GM13977 (cell line): ENCODE measurements at regions not wholly inside any gene's neighbourhood (a gene's known extent, or its start where the extent isn't known, plus 50 kb on each side); places are given as distances from the start of the nearest gene placed in this dataset.

Source experiments
- DNase-seq: peaks from one replicate; pipeline ENCODE4 v3.0.0; 2012; ENCODE audit warnings: low spot score
- CTCF ChIP-seq: IDR thresholded peaks from 2 replicates; pipeline ENCODE4 v1.5.1; 2012; ENCODE audit warnings: mild to moderate bottlenecking, control low read depth; ENCODE audit not compliant: insufficient read depth; ENCODE audit errors: extremely low read depth, missing control alignments
- in situ Hi-C: fragments of 300-500 bp; cut with MboI; formaldehyde crosslinking; loops from one replicate; pipeline ENCODE4 v1.12.0; 2022; ENCODE audit warnings: low sequenced_read_pairs, low pct_unique_long_range_greater_than_20kb, mixed read lengths, inconsistent platforms; ENCODE audit not compliant: unreplicated experiment

- in situ Hi-C loops, result no loop called here
Measured at GRCh38 chr22:27557286-27558008, 244.1 kb downstream of the MN1 start.

GRCh38 chr22:27558658-27559371 lies 242.7 kb downstream of the MN1 start:
- in situ Hi-C loops, result no loop called here
- TF ChIP-seq CTCF, result no peak
- DNase-seq, result no peak

More at GRCh38 chr22:27557286-27558008, 244.1 kb downstream of the MN1 start:
- TF ChIP-seq CTCF, result no peak
- no peak for DNase-seq

- no peak for DNase-seq
- no peak for TF ChIP-seq CTCF
- in situ Hi-C loops, result no loop called here
Measured at GRCh38 chr22:27560781-27561180, 240.8 kb downstream of the MN1 start.

GRCh38 chr22:27561286-27561904 lies 240.2 kb downstream of the MN1 start:
- in situ Hi-C loops, result no loop called here
- no peak for DNase-seq
- no peak for TF ChIP-seq CTCF

- DNase-seq, result no peak
- no peak for TF ChIP-seq CTCF
- in situ Hi-C loops, result no loop called here
Measured at GRCh38 chr22:27564806-27565205, 236.8 kb downstream of the MN1 start.

- DNase-seq, result no peak
- in situ Hi-C loops, result no loop called here
- no peak for TF ChIP-seq CTCF
Measured at GRCh38 chr22:27566602-27567001, 235.0 kb downstream of the MN1 start.
